NT2/D1 (cell line): ENCODE measurements at regions not wholly inside any gene's neighbourhood (a gene's known extent, or its start where the extent isn't known, plus 50 kb on each side); places are given as distances from the start of the nearest gene placed in this dataset.
"Not testable (repeated sequence)": the region's sequence is repeated elsewhere in the genome, so short reads cannot be mapped to it uniquely, and the experiment has no call there.

ENCODE experiments used
- DNase-seq: peaks from one replicate; pipeline ENCODE4 v3.0.0-alpha.2; 2011; ENCODE audit warnings: low read depth, low spot score
- H3K27me3 ChIP-seq: 2 replicates; pipeline ENCODE4 v1.6.0; 2011; ENCODE audit warnings: mild to moderate bottlenecking; ENCODE audit not compliant: insufficient read length, insufficient read depth
- H3K36me3 ChIP-seq: 2 replicates; pipeline ENCODE4 v1.6.1; 2011; ENCODE audit warnings: mild to moderate bottlenecking, low read length, mixed read lengths; ENCODE audit not compliant: insufficient read depth, insufficient read length
- H3K4me1 ChIP-seq: 2 replicates; pipeline ENCODE4 v1.5.1; 2011; ENCODE audit not compliant: insufficient read depth, insufficient read length
- H3K4me3 ChIP-seq: 2 replicates; pipeline ENCODE4 v1.5.1; 2011; ENCODE audit warnings: low read depth; ENCODE audit not compliant: insufficient read length
- H3K9ac ChIP-seq: 2 replicates; pipeline ENCODE4 v1.6.0; 2011; ENCODE audit warnings: low read depth; ENCODE audit not compliant: insufficient read length
- H3K9me3 ChIP-seq: 2 replicates; pipeline ENCODE4 v1.5.1; 2011; ENCODE audit warnings: mild to moderate bottlenecking, low read length; ENCODE audit not compliant: insufficient read depth
- SUZ12 ChIP-seq: IDR thresholded peaks from 2 replicates; pipeline ENCODE4 v1.6.1; 2011; ENCODE audit not compliant: insufficient read length, insufficient read depth; ENCODE audit errors: extremely low read depth
- YY1 ChIP-seq: IDR thresholded peaks from 2 replicates; pipeline ENCODE4 v1.6.1; 2011; ENCODE audit not compliant: insufficient read length, insufficient read depth
- ZNF274 ChIP-seq: IDR thresholded peaks from 2 replicates; pipeline ENCODE4 v1.6.1; 2011; ENCODE audit warnings: mild to moderate bottlenecking, low read depth, low read length

GRCh38 chr7:114150689-114151088, 231.9 kb upstream of the PPP1R3A start:
- DNase-seq, result no peak
- Histone ChIP-seq H3K4me1 (no peaks in the 10 kb centered on the region), H3K9me3 (no peaks in the 10 kb centered on the region), H3K36me3 (no peaks in the 10 kb centered on the region), H3K27me3 (no peaks in the 10 kb centered on the region), H3K9ac (no peak overlapping the region), H3K4me3 (no peak overlapping the region)
- TF ChIP-seq YY1 (no peak), ZNF274 (no peak), SUZ12 (no peak)

DNA sequence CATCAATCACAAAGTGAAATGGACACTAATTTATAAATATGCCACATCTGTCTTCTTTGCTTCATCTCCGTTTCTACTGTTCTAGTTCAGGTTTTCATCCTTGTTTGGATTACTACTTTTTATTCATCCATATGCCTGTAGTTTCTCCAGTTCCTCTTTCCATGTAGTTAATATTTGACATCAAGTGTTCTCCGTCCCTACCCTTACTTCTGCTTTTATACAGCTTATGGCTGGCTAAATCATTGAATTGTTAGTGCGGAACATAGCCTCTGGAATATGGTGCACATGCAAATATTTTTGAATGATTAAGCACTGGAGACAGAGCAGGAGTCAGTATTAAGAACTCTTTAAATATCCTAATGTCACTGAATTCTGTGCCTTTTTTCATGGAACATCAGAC, 230.0 kb upstream of the PPP1R3A start:
- no peaks in the 10 kb centered on the region for H3K27me3 ChIP-seq
- H3K4me3 ChIP-seq, result no peak overlapping the region
- no peaks in the 10 kb centered on the region for H3K36me3 ChIP-seq
- H3K9ac ChIP-seq, result no peak overlapping the region
- no peaks in the 10 kb centered on the region for H3K9me3 ChIP-seq
- H3K4me1 ChIP-seq, result no peaks in the 10 kb centered on the region
- TF ChIP-seq YY1 (no peak), SUZ12 (no peak), ZNF274 (no peak)
- no peak for DNase-seq

DNA sequence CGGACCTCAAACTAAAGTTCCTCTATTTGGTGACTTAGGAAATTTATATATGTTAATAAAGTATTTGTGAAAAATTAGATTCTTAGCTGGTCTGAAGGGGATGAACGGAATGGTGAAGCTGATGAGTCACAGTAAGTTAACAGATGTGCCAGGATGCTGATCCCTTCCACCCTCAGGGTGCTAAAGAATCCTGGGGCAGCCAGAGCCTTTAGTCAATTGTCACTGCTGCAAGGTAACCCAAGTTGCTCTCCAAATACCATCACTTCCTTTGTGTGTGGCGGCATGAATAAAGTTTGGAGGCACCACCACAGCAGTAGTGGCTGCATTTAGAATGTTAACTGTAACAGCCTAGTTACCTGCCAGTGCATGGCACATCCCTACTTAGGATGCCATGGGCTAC, 222.6 kb upstream of the PPP1R3A start:
- Histone ChIP-seq H3K27me3 (no peaks in the 10 kb centered on the region), H3K4me3 (no peak overlapping the region), H3K36me3 (no peaks in the 10 kb centered on the region), H3K4me1 (no peaks in the 10 kb centered on the region), H3K9ac (no peak overlapping the region), H3K9me3 (no peaks in the 10 kb centered on the region)
- no peak for TF ChIP-seq YY1
- no peak for TF ChIP-seq SUZ12
- no peak for DNase-seq

- no peak for TF ChIP-seq YY1
- no peak for TF ChIP-seq SUZ12
- no peak for TF ChIP-seq ZNF274
- H3K9ac ChIP-seq, result no peak overlapping the region
- H3K36me3 ChIP-seq, result no peaks in the 10 kb centered on the region
- no peaks in the 10 kb centered on the region for H3K27me3 ChIP-seq
- no peaks in the 10 kb centered on the region for H3K9me3 ChIP-seq
- H3K4me3 ChIP-seq, result no peak overlapping the region
- no peaks in the 10 kb centered on the region for H3K4me1 ChIP-seq
- DNase-seq, result no peak
Measured at GRCh38 chr7:114140561-114140960, 221.8 kb upstream of the PPP1R3A start.

GRCh38 chr7:114139690-114140089, 220.9 kb upstream of the PPP1R3A start:
- not testable (repeated sequence) for DNase-seq, H3K36me3 ChIP-seq, H3K9ac ChIP-seq, H3K4me1 ChIP-seq, H3K9me3 ChIP-seq, H3K27me3 ChIP-seq, H3K4me3 ChIP-seq

DNA sequence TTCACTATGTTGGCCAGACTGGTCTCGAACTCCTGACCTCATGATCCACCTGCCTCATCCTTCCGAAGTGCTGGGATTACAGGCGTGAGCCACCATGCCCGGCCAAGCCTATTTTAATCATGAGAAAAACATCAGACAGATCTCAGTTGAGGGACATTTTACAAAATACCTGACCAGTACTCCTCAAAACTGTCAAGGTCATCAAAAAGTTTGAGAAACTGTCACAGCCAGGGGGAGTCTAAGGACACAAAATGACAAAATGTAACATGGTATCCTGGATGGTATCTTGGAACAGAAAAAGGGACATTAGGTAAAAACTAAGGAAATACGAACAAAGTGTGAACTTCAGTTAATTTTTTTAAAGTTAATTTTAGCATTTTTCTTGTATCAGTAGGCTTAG, 219.8 kb upstream of the PPP1R3A start:
- Histone ChIP-seq H3K9me3 (no peaks in the 10 kb centered on the region), H3K4me1 (no peaks in the 10 kb centered on the region), H3K36me3 (no peaks in the 10 kb centered on the region), H3K9ac (no peak overlapping the region), H3K27me3 (no peaks in the 10 kb centered on the region), H3K4me3 (no peak overlapping the region)
- TF ChIP-seq ZNF274, result no peak
- no peak for TF ChIP-seq YY1
- TF ChIP-seq SUZ12, result no peak
- no peak for DNase-seq

DNA sequence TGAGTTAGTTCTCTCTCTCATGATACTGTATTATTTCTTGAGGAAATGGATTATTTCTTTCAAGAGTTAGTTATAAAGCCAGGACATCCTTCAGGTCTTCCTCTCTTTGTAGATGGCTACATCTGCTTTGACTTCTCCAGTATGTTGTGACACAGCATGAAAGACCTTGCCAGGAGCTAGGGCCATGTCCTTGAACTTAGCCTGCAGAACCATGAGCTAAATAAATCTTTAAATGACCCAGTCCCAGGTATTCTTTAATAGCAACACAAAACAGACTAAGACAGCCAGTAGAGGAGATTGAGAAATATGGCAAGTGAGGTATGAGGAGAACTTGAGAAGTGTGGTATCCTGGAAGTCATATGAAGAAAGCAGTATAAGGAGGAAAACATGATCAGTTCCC, 214.9 kb upstream of the PPP1R3A start:
- DNase-seq, result no peak
- TF ChIP-seq SUZ12 (no peak), ZNF274 (no peak), YY1 (no peak)
- Histone ChIP-seq H3K27me3 (no peaks in the 10 kb centered on the region), H3K4me3 (no peak overlapping the region), H3K36me3 (no peaks in the 10 kb centered on the region), H3K9me3 (no peaks in the 10 kb centered on the region), H3K9ac (no peak overlapping the region), H3K4me1 (no peaks in the 10 kb centered on the region)

DNA sequence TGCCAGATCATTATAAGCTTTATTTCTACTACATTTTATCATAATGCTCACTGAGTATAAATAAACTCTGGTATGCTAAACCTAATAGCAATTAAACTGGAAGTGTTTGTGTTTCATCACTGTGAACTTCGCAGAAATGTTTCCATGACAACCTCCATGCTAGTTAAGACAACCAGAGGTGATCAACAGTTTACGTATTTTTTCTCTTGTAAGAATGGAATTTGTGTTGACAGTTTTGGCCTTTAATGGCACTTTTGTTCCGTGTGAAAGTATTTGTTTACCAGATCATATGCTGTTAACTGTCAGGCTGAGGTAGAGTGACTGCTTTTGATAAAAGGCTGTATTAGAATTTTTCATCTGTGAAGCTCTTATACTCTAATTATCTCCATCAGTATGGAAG, 212.1 kb upstream of the PPP1R3A start:
- H3K9ac ChIP-seq, result no peak overlapping the region
- H3K36me3 ChIP-seq, result no peaks in the 10 kb centered on the region
- no peaks in the 10 kb centered on the region for H3K27me3 ChIP-seq
- H3K4me1 ChIP-seq, result no peaks in the 10 kb centered on the region
- no peak for DNase-seq
- no peaks in the 10 kb centered on the region for H3K9me3 ChIP-seq
- no peak for TF ChIP-seq SUZ12
- TF ChIP-seq YY1, result no peak
- TF ChIP-seq ZNF274, result no peak
- no peak overlapping the region for H3K4me3 ChIP-seq
